ENCODE measurements at regions not wholly inside any gene's neighbourhood (a gene's known extent, or its start where the extent isn't known, plus 50 kb on each side); places are given as distances from the start of the nearest gene placed in this dataset.

DNA sequence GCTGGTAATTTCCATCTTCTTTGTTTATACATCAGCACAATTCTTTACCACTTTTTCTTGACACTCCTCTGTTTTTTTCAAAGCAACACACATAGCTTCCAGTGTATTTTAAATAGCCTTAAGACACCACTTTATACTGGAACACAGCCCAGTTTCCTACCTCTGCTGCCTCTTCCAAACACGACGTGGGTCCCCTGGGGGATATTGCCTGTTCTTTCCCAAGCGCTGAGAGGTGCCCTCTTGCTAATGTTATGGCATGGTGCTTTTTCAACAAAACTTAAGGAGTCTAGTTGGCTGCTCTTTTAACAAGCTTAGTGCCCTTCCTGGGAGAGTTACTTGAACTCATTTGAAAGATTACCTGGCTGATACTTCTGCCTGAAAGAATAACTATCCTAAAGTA, 112.7 kb downstream of the OLFM4 start:
- Histone ChIP-seq H3K9me3 (no peaks in the 10 kb centered on the region), H3K27ac (ENCODE audit: low read length) (no peak overlapping the region), H3K27me3 (replicated peaks in 1 of 2; ENCODE audit: control insufficient read depth in 2 of 2, extremely low read depth in 1 of 2, insufficient read depth in 2 of 2, low read length in 1 of 2) (peaks cover 0 to 2% of the 10 kb centered on the region in 2 experiments), H3K4me1 (ENCODE audit: control insufficient read depth in 1 of 2, extremely low read depth in 1 of 2, insufficient read depth in 2 of 2, low read length in 2 of 2) (no peaks in the 10 kb centered on the region), H3K4me3 (ENCODE audit: control insufficient read depth in 1 of 2, extremely low read depth in 1 of 2, low read length in 1 of 2) (no peak overlapping the region), H3K36me3 (ENCODE audit: control insufficient read depth in 2 of 2, extremely low read depth in 1 of 2, insufficient read depth in 1 of 2, low read length in 1 of 2) (no peaks in the 10 kb centered on the region)
- Mint-ChIP-seq H3K9me3 (no peaks in the 10 kb centered on the region), H3K4me1 (no peaks in the 10 kb centered on the region), H3K27ac (no peak overlapping the region), H3K27me3 (peaks cover 0 to 3% of the 10 kb centered on the region in 2 donors), H3K4me3 (no peak overlapping the region), H3K36me3 (no peaks in the 10 kb centered on the region)
- WGBS (ENCODE audit: insufficient coverage): no CpG with 5 or more reads among the region's 3 CpGs
- ChIA-PET POLR2A (no interaction called here), CTCF (no interaction called here)
- DNase-seq: no peak
- no peak for ATAC-seq (replicated peaks in 1 of 4)

DNA sequence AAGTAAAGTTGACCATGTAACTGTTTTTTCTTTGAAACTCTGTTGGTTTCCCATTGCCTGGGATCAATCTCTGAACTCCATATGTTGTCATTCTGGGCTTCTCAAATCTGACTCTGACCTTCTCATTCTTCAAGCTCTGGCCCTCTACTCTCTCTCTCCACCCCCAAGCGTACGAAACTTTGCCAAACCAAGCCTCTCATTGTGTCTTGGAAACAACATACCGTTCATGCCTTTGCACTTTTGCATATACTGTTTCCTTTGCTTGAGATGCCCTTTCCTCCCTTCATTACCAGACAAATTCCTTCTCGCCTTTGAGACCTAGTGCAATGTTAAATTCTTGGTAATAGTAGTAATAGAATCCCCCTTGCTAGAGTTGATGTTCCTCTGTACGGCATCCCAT, 113.7 kb downstream of the OLFM4 start:
- H3K4me3 ChIP-seq (ENCODE audit: control insufficient read depth in 1 of 2, extremely low read depth in 1 of 2, low read length in 1 of 2): no peak overlapping the region
- no peak for ATAC-seq (replicated peaks in 1 of 4)

GRCh38 chr13:53143757-53144339, 115.2 kb downstream of the OLFM4 start:
- Histone ChIP-seq H3K36me3 (ENCODE audit: control insufficient read depth in 2 of 2, extremely low read depth in 1 of 2, insufficient read depth in 1 of 2, low read length in 1 of 2) (no peaks in the 10 kb centered on the region), H3K4me3 (ENCODE audit: control insufficient read depth in 1 of 2, extremely low read depth in 1 of 2, low read length in 1 of 2) (no peak overlapping the region), H3K9me3 (no peaks in the 10 kb centered on the region), H3K4me1 (ENCODE audit: control insufficient read depth in 1 of 2, extremely low read depth in 1 of 2, insufficient read depth in 2 of 2, low read length in 2 of 2) (no peaks in the 10 kb centered on the region), H3K27ac (ENCODE audit: low read length) (no peak overlapping the region), H3K27me3 (replicated peaks in 1 of 2; ENCODE audit: control insufficient read depth in 2 of 2, extremely low read depth in 1 of 2, insufficient read depth in 2 of 2, low read length in 1 of 2) (peaks cover 0 to 2% of the 10 kb centered on the region in 2 experiments)
- Mint-ChIP-seq H3K4me3 (no peak overlapping the region), H3K27me3 (peaks cover 0 to 4% of the 10 kb centered on the region in 2 donors), H3K27ac (no peak overlapping the region), H3K9me3 (no peaks in the 10 kb centered on the region), H3K36me3 (no peaks in the 10 kb centered on the region), H3K4me1 (no peaks in the 10 kb centered on the region)
- ChIA-PET POLR2A (no interaction called here), CTCF (no interaction called here)
- 79% methylated on average over 3 of the region's 6 CpGs for WGBS (ENCODE audit: insufficient coverage)
- DNase-seq (no peak), ATAC-seq (replicated peaks in 1 of 4) (no peak)

More for the DNA sequence above, 113.7 kb downstream of the OLFM4 start:
- no peak for DNase-seq
- H3K27ac Mint-ChIP-seq: no peak overlapping the region
- Histone ChIP-seq H3K4me1 (ENCODE audit: control insufficient read depth in 1 of 2, extremely low read depth in 1 of 2, insufficient read depth in 2 of 2, low read length in 2 of 2) (no peaks in the 10 kb centered on the region), H3K27ac (ENCODE audit: low read length) (no peak overlapping the region), H3K9me3 (no peaks in the 10 kb centered on the region), H3K36me3 (ENCODE audit: control insufficient read depth in 2 of 2, extremely low read depth in 1 of 2, insufficient read depth in 1 of 2, low read length in 1 of 2) (no peaks in the 10 kb centered on the region), H3K27me3 (replicated peaks in 1 of 2; ENCODE audit: control insufficient read depth in 2 of 2, extremely low read depth in 1 of 2, insufficient read depth in 2 of 2, low read length in 1 of 2) (peaks cover 0 to 2% of the 10 kb centered on the region in 2 experiments)
- no peaks in the 10 kb centered on the region for H3K4me1 Mint-ChIP-seq
- WGBS (ENCODE audit: insufficient coverage): 95% methylated on average over 3 of the region's 5 CpGs
- CTCF ChIA-PET: no interaction called here
- no peak overlapping the region for H3K4me3 Mint-ChIP-seq
- POLR2A ChIA-PET: no interaction called here
- no peaks in the 10 kb centered on the region for H3K36me3 Mint-ChIP-seq
- no peaks in the 10 kb centered on the region for H3K9me3 Mint-ChIP-seq
- peaks cover 0 to 3% of the 10 kb centered on the region in 2 donors for H3K27me3 Mint-ChIP-seq

- Mint-ChIP-seq H3K27ac (no peak overlapping the region), H3K27me3 (peaks cover 0 to 4% of the 10 kb centered on the region in 2 donors), H3K36me3 (no peaks in the 10 kb centered on the region), H3K4me1 (no peaks in the 10 kb centered on the region), H3K9me3 (no peaks in the 10 kb centered on the region), H3K4me3 (no peak overlapping the region)
- Histone ChIP-seq H3K36me3 (ENCODE audit: control insufficient read depth in 2 of 2, extremely low read depth in 1 of 2, insufficient read depth in 1 of 2, low read length in 1 of 2) (no peaks in the 10 kb centered on the region), H3K4me1 (ENCODE audit: control insufficient read depth in 1 of 2, extremely low read depth in 1 of 2, insufficient read depth in 2 of 2, low read length in 2 of 2) (no peaks in the 10 kb centered on the region), H3K9me3 (no peaks in the 10 kb centered on the region), H3K27me3 (replicated peaks in 1 of 2; ENCODE audit: control insufficient read depth in 2 of 2, extremely low read depth in 1 of 2, insufficient read depth in 2 of 2, low read length in 1 of 2) (peaks cover 0 to 2% of the 10 kb centered on the region in 2 experiments), H3K4me3 (ENCODE audit: control insufficient read depth in 1 of 2, extremely low read depth in 1 of 2, low read length in 1 of 2) (no peak overlapping the region), H3K27ac (ENCODE audit: low read length) (no peak overlapping the region)
- no peak for DNase-seq
- ATAC-seq (replicated peaks in 1 of 4): no peak
- CTCF ChIA-PET: no interaction called here
- POLR2A ChIA-PET: no interaction called here
- 56% methylated on average over 3 of the region's 5 CpGs for WGBS (ENCODE audit: insufficient coverage)
Measured at GRCh38 chr13:53144826-53145225, 116.2 kb downstream of the OLFM4 start.

GRCh38 chr13:53150568-53150967, 122.0 kb downstream of the OLFM4 start:
- Histone ChIP-seq H3K36me3 (ENCODE audit: control insufficient read depth in 2 of 2, extremely low read depth in 1 of 2, insufficient read depth in 1 of 2, low read length in 1 of 2) (no peaks in the 10 kb centered on the region), H3K4me3 (ENCODE audit: control insufficient read depth in 1 of 2, extremely low read depth in 1 of 2, low read length in 1 of 2) (no peak overlapping the region), H3K27ac (ENCODE audit: low read length) (no peak overlapping the region), H3K9me3 (no peaks in the 10 kb centered on the region), H3K27me3 (replicated peaks in 1 of 2; ENCODE audit: control insufficient read depth in 2 of 2, extremely low read depth in 1 of 2, insufficient read depth in 2 of 2, low read length in 1 of 2) (no peaks in the 10 kb centered on the region), H3K4me1 (ENCODE audit: control insufficient read depth in 1 of 2, extremely low read depth in 1 of 2, insufficient read depth in 2 of 2, low read length in 2 of 2) (no peaks in the 10 kb centered on the region)
- ChIA-PET CTCF (no interaction called here), POLR2A (no interaction called here)
- DNase-seq: no peak
- peaks cover 0 to 6% (median 0%) of the 10 kb centered on the region in 3 donors for H3K4me1 Mint-ChIP-seq
- H3K27me3 Mint-ChIP-seq: peaks cover 4 to 5% of the 10 kb centered on the region in 2 donors
- no peaks in the 10 kb centered on the region for H3K9me3 Mint-ChIP-seq
- H3K36me3 Mint-ChIP-seq: no peaks in the 10 kb centered on the region
- H3K27ac Mint-ChIP-seq: no peak overlapping the region
- no peak overlapping the region for H3K4me3 Mint-ChIP-seq
- ATAC-seq (replicated peaks in 1 of 4): no peak
- WGBS (ENCODE audit: insufficient coverage): 14% methylated on average over 1 of the region's 5 CpGs

DNA sequence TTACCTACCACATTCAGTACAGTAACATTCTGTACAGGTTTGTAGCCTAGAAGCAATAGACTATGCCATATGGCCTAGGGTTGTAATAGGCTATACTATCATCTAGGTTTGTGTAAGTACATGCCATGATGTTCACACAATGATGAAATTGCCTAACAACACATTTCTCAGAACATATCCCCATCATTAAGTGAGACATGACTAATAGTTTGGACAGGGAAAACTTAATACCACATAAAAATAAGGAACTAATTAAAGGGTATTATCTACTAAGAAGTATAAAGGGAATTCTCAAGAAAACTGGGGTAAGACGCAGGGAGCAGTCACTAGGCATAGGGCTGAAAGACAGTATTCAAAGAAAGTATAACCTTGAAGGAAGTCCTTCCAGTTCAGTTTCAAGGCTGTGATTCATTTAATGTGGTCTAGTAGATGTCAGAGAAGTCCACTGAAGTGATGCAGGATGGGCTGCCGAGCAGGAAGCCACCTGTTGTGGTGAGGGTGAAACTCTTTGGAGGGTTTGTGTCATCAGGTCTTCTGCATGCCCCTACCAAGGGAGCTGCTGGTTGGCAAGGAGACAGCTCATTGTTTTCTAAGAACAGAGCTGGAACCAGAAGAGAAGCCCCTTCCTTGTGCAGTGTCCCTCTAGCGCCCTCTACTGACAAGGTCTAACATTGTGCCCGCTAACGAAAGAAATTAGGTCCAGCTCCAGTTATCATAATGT, 122.9 kb downstream of the OLFM4 start:
- POLR2A ChIA-PET: no interaction called here
- H3K27ac ChIP-seq (ENCODE audit: low read length): no peak overlapping the region
- no peaks in the 10 kb centered on the region for H3K36me3 ChIP-seq (ENCODE audit: control insufficient read depth in 2 of 2, extremely low read depth in 1 of 2, insufficient read depth in 1 of 2, low read length in 1 of 2)
- H3K9me3 ChIP-seq: no peaks in the 10 kb centered on the region
- WGBS (ENCODE audit: insufficient coverage): 24% methylated on average over 5 of the region's 5 CpGs
- ATAC-seq (replicated peaks in 1 of 4): peak in 1 of 4 experiments; percentile 20
- Mint-ChIP-seq H3K27me3 (peaks cover 4 to 5% of the 10 kb centered on the region in 2 donors), H3K9me3 (no peaks in the 10 kb centered on the region), H3K4me3 (no peak overlapping the region), H3K36me3 (no peaks in the 10 kb centered on the region), H3K27ac (no peak overlapping the region), H3K4me1 (peaks cover 0 to 6% (median 0%) of the 10 kb centered on the region in 3 donors)
- H3K4me1 ChIP-seq (ENCODE audit: control insufficient read depth in 1 of 2, extremely low read depth in 1 of 2, insufficient read depth in 2 of 2, low read length in 2 of 2): no peaks in the 10 kb centered on the region
- CTCF ChIA-PET: interaction anchor here (0.6 kb wide), 2 partner anchors 891 to 991 kb away, joined by 3 read pairs; no protein-coding TSS in a partner anchor
- DNase-seq: peak in 7 of 35 experiments; percentile 0 to 37 (median 6)
- H3K4me3 ChIP-seq (ENCODE audit: control insufficient read depth in 1 of 2, extremely low read depth in 1 of 2, low read length in 1 of 2): no peak overlapping the region
- no peaks in the 10 kb centered on the region for H3K27me3 ChIP-seq (replicated peaks in 1 of 2; ENCODE audit: control insufficient read depth in 2 of 2, extremely low read depth in 1 of 2, insufficient read depth in 2 of 2, low read length in 1 of 2)

All from T-cell (primary cell).